Putamen (tissue), 1 donor: ENCODE measurements at regions not wholly inside any gene's neighbourhood (a gene's known extent, or its start where the extent isn't known, plus 50 kb on each side); places are given as distances from the start of the nearest gene placed in this dataset.

Experiments used
- DNase-seq: peaks from one replicate; pipeline ENCODE4 v3.0.0-alpha.2; 2016; ENCODE audit warnings: low spot score

DNA sequence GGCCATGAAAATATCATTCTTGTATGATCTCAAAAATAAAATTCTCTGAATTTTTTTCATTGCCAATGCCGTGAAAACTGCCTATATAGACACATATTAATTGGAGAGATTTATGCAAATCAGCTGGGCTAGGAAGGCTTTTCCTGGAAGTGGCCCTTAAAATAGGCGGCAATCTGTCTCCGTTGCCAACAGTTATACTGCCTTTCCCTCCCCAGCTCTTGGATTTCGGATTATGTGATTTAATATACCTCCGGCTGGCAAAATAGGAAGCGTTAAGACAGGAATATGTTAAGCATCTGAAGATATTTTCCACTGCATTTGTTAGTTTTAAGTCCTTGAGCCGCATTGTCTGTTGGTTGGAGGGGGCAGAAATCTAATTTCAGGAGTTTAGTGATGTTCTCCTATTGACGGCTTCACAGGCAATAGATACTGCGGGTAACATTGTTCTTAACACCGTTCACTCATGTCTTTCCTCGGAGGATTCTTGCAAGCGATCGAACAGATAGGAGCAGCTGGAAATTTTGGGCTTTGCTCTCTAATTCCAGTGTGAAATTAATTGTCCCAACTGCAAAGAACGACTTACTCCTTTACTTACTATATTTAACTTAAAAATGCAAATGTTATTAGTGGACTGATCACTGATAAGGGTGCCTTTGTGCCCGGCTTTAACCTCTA, 113.3 kb downstream of the LINC00237 start:
- no peak for DNase-seq

DNA sequence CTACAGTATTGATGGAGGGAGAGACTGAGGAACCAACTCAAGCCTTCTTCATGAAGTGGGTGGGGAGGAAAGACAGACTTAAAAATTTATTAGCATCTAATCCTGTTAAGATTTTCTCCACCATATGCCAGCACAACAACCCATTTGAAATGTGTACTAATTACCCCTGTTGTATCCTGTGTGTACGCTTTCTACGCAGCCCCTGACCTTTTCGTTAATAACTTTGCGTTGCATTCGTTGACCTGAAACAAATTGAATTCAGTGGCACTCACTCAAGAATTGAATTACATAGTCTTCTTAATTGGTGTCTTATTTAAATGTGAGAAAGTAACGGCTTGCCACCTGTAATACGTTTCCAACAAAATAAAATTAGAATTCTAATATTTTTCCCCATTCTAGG, 113.9 kb downstream of the LINC00237 start:
- no peak for DNase-seq

DNA sequence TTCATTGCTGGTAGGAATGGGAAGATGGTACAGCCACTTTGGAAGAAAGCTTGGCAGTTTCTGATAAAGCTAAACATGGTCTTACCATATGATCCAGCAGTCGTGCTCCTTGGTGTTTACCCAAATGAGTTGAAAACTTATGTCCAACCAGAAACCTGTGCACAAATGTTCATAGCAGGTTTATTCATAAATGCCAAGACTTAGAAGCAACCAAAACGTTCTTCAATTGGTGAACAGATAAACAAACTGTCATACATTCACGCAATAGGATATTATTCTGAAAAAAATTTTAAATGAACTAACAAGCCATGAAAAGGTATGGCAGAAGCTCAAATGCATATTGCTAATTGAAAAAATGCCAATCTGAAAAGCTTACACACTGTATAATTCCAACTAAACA, 117.1 kb downstream of the LINC00237 start:
- DNase-seq = no peak

DNA sequence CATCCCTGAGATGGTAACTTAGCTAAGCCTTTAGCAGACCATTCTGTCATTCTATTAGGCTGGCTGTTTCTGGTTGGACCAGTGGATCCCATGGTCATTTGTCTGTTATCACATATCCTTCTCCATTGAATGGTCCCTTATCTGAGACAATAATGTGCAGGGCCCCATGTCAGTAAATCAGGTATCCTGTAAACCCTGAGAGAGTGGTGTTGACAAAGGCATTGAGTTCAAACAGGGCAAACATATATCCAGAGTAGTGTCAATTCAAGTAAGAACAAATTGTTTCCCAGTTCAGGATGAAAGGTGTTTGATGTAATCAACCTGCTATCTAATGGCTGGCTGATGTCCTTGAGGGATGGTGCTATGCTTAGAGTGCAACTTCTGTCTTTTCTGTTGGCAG, 126.2 kb downstream of the LINC00237 start:
- DNase-seq = no peak

DNA sequence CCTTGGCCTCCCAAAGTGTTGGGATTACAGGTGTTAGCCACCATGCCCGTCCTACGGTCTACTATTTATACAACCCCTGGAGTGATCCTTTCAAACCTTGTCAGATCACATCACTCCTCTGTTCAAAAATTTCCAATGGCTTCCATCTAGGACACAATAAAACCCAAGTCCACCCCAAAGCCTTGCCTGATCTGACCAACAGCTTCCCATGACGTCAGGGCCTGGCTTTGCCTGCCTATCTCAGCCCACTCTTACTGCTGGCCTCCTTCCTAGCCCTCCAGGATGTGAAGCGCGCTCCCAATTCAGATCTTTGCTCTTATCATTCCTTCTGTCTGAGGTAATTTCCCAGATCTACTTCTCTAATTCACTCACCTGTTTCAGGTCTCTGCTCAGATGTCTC, 128.4 kb downstream of the LINC00237 start:
- DNase-seq = no peak

DNA sequence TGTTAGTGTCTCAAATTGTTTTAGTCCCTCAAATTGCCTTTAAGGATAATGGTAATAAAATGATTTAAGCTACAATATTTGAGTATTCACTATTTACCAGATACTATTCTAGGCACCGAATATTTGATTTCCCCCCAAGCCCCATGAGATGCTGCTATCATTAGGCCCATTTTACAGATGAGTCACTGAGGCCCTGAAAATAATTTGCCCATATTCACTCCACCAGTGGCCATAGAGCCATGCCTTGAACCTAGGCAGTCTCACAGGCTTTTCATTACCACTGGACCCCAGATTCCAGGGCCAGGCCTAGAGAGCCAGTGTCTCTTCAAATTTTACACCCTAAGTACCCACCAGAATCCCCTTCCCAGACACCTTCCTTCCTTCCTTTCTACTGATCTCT, 133.7 kb downstream of the LINC00237 start:
- no peak for DNase-seq

DNA sequence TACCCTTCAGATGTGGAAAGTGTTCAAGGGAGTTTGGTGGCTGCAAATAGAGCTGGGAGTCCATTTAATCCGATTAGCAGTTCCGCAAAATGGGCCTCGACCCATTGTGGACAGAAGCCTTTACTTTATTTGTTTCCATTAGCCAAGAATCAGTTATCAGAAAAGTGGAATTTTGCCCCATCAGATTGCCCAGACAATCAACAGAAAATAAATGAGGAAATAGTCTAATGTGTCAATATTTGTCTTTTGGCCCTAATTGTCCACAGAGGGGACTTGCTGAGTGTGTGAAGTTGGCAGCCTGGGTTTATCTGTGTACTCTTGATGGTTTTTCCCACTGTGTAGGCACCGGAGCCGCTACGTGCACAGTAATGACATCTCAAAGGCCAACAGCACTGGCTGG, 134.3 kb downstream of the LINC00237 start:
- no peak for DNase-seq

DNA sequence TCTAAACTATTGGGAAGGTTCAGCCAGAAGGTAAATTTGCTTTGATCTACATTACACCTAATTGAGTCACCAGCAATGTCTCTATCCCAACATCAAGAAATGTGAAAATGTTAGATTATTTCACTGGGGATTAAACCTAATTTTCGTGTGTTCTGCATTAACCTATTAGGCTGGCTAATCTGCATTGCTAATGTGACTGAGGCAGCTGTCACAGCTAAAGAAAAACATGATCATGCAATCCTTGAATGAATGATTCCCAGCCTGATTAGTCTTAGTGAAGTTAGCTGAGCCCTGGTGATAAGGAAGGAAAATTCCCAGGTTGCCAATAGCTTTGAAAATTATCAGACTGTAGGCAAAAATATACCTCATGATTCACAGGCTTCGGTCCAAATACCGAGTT, 135.3 kb downstream of the LINC00237 start:
- no peak for DNase-seq

DNA sequence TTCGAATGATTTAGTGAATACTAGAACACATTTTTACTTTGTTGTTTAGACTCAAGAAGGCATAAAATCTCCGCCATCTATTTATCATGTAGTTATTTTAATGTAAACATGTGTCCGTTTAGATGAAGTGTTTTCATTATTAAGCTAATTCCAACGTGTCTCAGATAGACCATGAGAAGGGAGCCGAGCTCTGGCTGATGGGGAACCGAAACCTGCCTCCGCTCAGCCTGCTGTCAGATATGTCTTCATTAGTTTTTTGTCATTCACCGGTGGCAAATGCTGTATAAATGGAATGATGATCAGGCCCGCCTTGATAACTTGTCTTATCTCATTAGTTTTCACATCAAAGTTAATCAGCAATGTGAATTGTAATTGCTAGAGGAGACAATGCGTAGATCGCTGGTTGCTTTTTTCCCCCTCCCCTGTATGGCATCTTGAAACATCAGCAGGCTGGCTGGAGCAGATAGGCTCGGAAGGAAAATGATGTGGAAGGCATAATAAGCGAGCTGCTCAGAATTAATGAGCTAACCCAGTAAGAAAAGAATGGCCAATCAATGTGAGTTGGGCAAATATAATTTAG, 136.4 kb downstream of the LINC00237 start:
- no peak for DNase-seq

DNA sequence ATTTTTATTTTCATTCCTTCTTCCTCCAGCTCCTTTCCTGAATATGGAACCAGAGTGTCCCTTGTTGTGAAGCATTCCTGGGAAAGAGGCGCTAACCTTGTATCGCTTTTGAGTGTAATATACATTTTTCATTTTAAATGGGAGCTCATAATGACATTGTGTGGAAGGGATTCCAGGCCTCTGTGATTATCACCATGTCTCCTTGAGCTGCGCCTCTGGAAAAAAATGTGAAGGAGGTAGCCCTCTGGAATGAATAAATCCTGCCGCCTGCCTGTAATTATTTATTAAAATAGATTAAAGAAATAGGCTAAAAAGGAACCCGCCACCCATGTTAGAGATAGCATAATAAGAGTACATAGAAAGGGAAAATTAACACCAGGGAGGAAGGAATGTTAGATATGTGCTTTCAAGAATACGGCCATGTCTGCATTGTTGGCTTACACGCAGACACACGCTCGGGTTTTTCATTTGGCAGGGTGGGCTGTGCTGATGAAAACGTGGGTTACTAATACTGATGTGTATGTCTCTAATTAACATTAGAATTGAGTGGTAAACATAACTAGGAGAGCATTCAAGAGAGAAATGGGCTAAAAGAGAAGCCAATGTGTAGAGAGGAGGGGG, 138.5 kb downstream of the LINC00237 start:
- no peak for DNase-seq

DNA sequence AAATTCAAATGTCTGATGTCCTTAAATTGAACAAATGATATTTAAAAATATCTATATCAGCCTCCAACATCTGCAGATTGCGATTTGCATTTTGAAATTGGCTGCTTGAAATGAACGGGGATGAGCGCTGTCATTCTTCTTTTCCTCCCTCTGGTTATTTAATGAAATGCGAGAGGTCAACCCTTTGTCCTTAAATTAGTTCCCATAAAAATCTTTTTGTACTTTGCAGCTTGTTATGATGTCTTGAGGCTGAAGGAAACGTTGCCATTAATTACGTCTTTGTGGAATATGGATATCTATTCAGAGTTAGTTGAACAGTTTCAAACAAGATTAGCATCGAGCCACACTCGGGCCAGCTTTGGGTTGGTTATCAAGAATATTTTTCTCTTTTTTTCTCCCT, 140.0 kb downstream of the LINC00237 start:
- no peak for DNase-seq

DNA sequence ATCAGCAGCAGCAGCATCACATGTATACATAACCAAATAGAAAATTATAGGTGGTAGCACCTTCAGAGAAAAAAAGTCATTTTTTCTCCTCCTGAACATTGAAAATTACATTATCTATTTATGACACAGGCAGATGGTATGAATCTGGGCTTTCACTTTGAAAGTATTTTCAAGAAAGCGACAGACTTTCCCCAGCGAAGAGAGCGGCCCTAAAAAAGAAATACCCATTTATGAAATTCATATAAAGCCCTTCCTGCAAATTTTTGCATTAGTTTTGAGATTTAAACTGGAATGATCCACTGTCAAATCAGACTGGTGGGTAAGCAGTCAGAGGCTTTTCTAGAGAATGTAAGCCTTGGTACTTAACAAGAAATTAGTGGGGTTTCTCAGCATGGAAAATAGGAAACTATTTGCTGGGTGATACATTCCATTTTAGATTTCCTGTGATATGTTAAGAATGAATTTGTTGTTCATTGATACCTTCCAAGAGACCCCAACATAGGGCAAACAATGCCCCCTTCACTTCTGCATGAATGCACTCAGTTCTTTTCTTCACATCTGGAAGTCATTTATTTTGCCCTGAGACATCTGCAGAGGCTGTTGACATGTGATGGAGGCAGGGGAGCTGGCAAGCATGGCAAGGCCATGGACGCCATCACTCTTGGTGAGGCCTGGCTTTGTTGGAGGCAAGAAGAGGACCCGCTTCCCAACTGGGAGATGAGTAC, 147.0 kb downstream of the LINC00237 start:
- no peak for DNase-seq

DNA sequence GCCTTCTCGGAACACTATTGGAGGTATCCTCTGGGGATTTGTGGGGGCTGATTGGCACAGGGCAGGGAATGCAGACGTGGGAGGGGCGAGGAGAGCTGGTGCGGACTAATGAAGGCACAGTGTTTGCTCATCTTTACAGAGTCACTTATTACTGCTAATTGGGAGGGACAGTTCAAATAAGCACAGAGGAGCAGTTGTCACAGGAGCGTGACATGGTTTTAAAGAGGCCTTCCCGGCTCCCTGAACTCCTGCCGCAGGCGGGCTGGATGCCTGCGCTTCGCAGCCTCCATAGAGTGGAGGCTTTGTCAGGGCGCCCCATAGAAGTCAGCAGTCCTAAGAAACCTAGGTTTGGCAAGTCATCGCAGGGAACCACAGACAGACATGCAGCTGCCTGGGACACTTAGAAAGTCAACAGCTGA, 149.6 kb downstream of the LINC00237 start:
- DNase-seq = peak; percentile 71

DNA sequence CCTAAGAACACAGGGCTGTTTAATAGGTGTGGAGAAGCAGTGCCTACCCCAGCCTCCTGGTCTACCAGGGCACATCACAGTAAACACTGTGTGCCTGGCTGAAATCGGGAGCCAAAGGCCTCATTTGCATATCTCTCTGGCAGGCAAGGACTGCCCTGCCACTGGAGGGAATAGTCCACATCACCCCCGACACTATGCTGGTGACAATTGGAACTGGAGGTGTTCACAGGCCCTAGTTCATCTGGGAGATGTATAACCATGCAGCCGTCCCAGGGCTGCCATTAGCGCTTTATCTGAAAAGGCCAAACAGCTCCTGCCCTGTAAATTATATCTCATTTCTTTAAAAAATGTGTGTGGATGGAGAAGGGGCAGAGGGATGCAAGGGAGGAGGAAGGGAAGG, 150.3 kb downstream of the LINC00237 start:
- DNase-seq = no peak

DNA sequence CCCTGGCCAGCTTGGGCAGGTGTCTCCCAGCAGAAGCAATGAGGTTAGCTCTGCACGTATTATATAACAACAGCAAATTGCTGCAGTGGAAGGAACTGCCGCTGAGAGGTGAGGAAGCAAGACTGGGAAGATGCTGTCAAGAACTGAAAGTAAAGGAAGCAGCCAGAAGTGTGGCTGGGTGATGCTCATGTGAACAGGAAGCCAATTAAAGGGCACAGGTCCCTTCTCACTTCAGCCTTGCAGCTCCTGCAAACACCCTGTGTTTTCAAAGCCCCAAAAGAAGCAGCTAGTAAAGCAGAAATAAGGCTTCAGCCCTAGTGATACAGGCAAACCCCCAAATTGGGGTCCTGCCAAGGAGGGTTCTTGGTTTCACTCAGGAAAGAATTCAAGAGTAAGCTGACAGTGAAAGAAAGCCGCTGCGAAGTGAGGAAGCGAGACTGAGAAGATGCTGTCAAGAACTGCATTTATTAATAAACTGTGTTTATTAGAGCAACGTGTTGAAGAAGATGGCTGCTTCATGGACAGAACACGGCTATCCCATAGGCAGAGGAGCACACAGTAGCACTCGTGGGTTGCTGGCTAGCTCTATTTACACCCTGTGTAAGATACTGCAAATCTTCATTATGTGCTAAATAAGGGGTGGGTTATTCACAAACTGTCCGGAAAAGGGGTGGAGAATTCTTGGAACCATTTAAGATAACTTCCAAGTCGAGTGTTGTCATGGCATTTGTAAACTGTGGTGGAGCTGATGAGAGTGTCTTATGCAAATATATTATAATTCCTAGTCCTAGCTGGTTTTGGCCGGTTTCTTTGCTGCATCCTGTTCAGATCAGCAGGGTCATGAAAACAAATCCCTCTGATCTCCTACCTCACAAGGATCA, 152.2 kb downstream of the LINC00237 start:
- DNase-seq = no peak

DNA sequence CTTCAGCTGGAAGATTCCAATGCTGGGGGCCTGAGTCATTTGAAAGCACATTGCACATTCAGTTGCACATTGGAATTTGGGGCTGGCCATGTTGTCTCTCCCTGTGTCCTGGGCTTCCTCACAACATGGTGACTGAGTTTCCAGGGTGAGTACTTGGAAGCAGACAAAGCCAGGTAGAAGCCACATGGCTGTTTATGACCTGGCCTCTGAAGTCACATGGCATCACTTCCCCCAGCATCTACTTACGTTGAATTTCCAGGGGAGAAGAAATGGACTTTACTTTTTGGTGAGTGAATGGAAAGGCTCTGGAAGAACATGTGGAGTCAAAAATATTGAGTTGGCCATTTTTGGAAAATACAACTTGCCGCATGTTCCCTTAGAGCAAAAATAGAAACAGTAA, 155.5 kb downstream of the LINC00237 start:
- DNase-seq = no peak

DNA sequence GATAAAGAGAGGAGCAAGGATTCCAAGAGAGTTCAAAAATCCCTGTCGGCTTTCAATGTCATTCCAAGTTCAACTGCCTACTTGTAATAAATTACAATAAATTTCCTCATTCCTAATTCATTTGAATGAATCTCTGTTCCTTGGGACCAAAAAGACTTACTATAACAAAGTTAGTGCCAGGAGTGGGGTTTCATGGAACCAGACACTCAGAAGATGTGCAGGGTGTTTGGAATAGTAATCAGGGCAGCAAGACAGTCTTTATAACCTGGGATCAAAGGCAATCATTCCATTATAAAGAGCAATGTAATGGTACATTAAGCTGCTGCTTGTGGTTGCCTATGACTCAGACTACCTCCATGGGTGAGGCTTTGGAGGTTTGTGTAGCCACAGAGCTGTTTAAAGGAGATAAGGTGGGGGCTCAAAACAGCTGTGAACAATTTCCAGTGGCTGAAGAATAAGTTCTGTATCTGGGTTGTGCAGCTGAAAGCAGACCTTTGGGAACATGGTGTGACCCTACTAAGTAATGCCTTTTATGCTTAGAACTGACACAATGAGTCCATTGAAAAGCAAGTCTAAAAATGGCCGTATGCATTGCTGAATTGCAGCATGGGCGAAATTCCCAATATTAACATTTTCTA, 159.9 kb downstream of the LINC00237 start:
- no peak for DNase-seq

DNA sequence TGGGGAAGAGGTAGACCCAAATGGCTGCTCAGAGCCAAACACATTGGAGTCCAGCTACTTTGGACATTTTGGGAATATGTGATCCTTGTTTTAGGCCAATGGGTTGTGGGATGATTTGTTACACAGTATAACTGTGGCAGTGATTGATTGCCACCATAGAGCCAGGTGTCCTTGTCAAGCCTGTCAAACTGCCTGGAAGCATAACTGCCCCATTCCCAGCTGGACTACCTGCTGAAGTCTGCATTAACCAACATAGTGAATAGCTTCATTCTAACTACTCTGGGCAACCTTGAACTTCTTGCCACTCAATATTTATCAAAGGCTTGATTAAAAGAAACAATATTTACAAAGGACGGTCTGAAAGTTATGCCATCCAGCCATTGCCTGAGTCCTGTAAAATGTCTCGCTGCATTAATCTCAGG, 164.7 kb downstream of the LINC00237 start:
- DNase-seq = no peak

DNA sequence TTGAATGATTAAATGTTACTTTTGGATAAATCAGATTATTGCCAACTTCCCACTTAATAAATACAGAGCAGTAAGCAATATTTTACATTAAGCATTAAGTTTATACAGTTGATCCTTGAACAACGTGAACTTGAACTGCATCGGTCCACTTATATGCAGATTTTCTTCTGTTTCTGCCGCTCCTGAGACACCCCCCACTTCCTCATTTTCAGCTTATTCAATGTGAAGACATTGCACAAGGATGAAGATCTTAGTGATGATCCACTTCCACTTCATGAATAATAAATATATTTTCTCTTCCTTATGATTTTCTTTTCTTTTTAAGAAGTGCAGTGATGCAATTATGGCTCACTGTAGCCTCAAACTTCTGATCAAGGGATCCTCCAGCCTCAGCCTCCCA, 167.2 kb downstream of the LINC00237 start:
- no peak for DNase-seq

DNA sequence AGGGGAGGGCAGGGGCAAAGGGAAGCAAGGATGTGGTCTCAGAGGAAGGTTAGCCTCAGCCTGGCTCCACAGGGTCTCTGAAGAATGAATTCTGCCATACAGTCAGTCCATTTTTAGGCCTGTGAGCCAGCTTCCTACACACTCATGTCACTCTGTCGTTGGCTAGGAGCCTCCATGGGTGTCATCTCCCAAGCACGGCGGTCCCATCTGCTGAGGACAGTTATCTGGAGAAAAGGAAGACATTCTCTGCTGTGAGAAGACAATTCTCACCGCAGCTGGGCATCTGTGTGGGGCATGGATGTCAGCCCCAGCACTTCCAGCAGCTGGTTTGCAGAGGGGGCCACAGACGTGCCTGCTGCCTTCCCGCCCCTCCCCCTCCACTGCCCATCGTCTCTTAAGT, 167.6 kb downstream of the LINC00237 start:
- no peak for DNase-seq

DNA sequence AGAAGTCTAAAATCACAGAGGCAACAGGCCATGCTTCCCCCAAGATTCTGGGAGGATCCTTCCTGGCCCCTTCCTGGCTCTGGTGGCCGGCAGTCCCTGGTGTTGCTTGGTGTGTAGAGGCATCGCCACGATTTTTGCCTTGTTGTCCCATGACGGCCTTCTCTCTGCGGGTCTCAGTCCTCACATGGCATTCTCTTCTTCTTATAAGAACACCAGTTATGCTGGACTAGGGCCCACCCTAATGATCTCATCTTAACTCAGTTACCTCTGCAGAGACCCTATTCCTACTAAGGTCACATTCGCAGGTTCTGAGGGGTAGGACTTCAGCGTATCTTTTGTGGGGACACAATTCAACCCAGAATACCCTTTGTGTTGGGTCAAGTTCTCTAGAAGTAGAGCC, 168.0 kb downstream of the LINC00237 start:
- DNase-seq = no peak
